ENCODE measurements at regions not wholly inside any gene's neighbourhood (a gene's known extent, or its start where the extent isn't known, plus 50 kb on each side); places are given as distances from the start of the nearest gene placed in this dataset.

- in situ Hi-C loops (cut with HindIII; ENCODE audit: low sequenced_read_pairs): no loop called here
Observed at GRCh38 chr5:135671052-135671705, 92.4 kb upstream of the CXCL14 start.

- in situ Hi-C loops (cut with HindIII; ENCODE audit: low sequenced_read_pairs): no loop called here
Observed at GRCh38 chr5:135670588-135670987, 91.8 kb upstream of the CXCL14 start.

- in situ Hi-C loops (cut with HindIII; ENCODE audit: low sequenced_read_pairs): no loop called here
Observed at GRCh38 chr5:135669416-135669815, 90.6 kb upstream of the CXCL14 start.

- in situ Hi-C loops (cut with HindIII; ENCODE audit: low sequenced_read_pairs): no loop called here
Observed at GRCh38 chr5:135667673-135668072, 88.9 kb upstream of the CXCL14 start.

GRCh38 chr5:135667204-135667603, 88.4 kb upstream of the CXCL14 start:
- in situ Hi-C loops (cut with HindIII; ENCODE audit: low sequenced_read_pairs): no loop called here

- in situ Hi-C loops (cut with HindIII; ENCODE audit: low sequenced_read_pairs): no loop called here
Observed at GRCh38 chr5:135662683-135663082, 83.9 kb upstream of the CXCL14 start.

GRCh38 chr5:135662061-135662481, 83.3 kb upstream of the CXCL14 start:
- in situ Hi-C loops (cut with HindIII; ENCODE audit: low sequenced_read_pairs): no loop called here

GRCh38 chr5:135660826-135661575, 82.2 kb upstream of the CXCL14 start:
- in situ Hi-C loops (cut with HindIII; ENCODE audit: low sequenced_read_pairs): no loop called here

GRCh38 chr5:135657536-135658305, 78.9 kb upstream of the CXCL14 start:
- in situ Hi-C loops (cut with HindIII; ENCODE audit: low sequenced_read_pairs): no loop called here

- in situ Hi-C loops (cut with HindIII; ENCODE audit: low sequenced_read_pairs): no loop called here
Observed at GRCh38 chr5:135655468-135655815, 76.7 kb upstream of the CXCL14 start.

GRCh38 chr5:135654761-135655467, 76.1 kb upstream of the CXCL14 start:
- in situ Hi-C loops (cut with HindIII; ENCODE audit: low sequenced_read_pairs): no loop called here

- in situ Hi-C loops (cut with HindIII; ENCODE audit: low sequenced_read_pairs): no loop called here
Observed at GRCh38 chr5:135651156-135651555, 72.4 kb upstream of the CXCL14 start.

GRCh38 chr5:135650081-135650480, 71.3 kb upstream of the CXCL14 start:
- in situ Hi-C loops (cut with HindIII; ENCODE audit: low sequenced_read_pairs): no loop called here

- in situ Hi-C loops (cut with HindIII; ENCODE audit: low sequenced_read_pairs): no loop called here
Observed at GRCh38 chr5:135649435-135649834, 70.6 kb upstream of the CXCL14 start.

- in situ Hi-C loops (cut with HindIII; ENCODE audit: low sequenced_read_pairs): no loop called here
Observed at GRCh38 chr5:135648116-135648515, 69.3 kb upstream of the CXCL14 start.

- in situ Hi-C loops (cut with HindIII; ENCODE audit: low sequenced_read_pairs): no loop called here
Observed at GRCh38 chr5:135645336-135646180, 66.8 kb upstream of the CXCL14 start.

GRCh38 chr5:135644816-135645215, 66.0 kb upstream of the CXCL14 start:
- in situ Hi-C loops (cut with HindIII; ENCODE audit: low sequenced_read_pairs): no loop called here

GRCh38 chr5:135643881-135644766, 65.3 kb upstream of the CXCL14 start:
- in situ Hi-C loops (cut with HindIII; ENCODE audit: low sequenced_read_pairs): no loop called here

GRCh38 chr5:135642934-135643333, 64.1 kb upstream of the CXCL14 start:
- in situ Hi-C loops (cut with HindIII; ENCODE audit: low sequenced_read_pairs): no loop called here

All from DLD1 (cell line).